Pancreas (tissue), 10 donors: ENCODE measurements at regions not wholly inside any gene's neighbourhood (a gene's known extent, or its start where the extent isn't known, plus 50 kb on each side); places are given as distances from the start of the nearest gene placed in this dataset.

ENCODE experiments used
- ATAC-seq, 4 donors: fragments of 200-7000 bp; cut with Tn5 transposase; one replicate each; pipeline versions ENCODE4 v1.8.0 to v1.9.1; 2020; ENCODE audit warnings: mild to moderate bottlenecking in 4 of 4, moderate library complexity in 4 of 4
- DNase-seq, 6 donors: peaks; one replicate each; pipeline ENCODE4 v3.0.0-alpha.2; 2020
- FAIRE-seq: peaks from 2 replicates; lab custom pipeline; 2012; peaks lifted over from hg19 to GRCh38; lab: Jason Lieb, UNC
- H3K27ac ChIP-seq, 4 donors: fragments of 200-600 bp; sonication (generic); 1 replicate in 3 of 4; 2 replicates in 1 of 4; pipeline versions ENCODE4 v1.5.0 to v1.8.0; 2020
- H3K27me3 ChIP-seq, 4 donors: fragments of 200-600 bp; one replicate each; pipeline ENCODE4 v1.8.0; 2021
- H3K36me3 ChIP-seq, 3 donors: fragments of 200-600 bp; sonication (generic) in 1 of 3; one replicate each; pipeline versions ENCODE4 v1.5.0 to v1.8.0; 2020 to 2021
- H3K4me1 ChIP-seq, 3 donors: fragments of 200-600 bp; one replicate each; pipeline ENCODE4 v1.8.0; 2021
- H3K4me3 ChIP-seq, 4 donors: fragments of 200-600 bp; sonication (generic) in 2 of 4; one replicate each; pipeline versions ENCODE4 v1.5.0 to v1.8.0; 2020 to 2021
- H3K9me3 ChIP-seq, 4 donors: fragments of 200-600 bp; one replicate each; pipeline ENCODE4 v1.8.0; 2021
- WGBS, 2 donors: extraction: QIAGEN DNeasy Blood & Tissue Kit; methylation state at CpG; one replicate each; pipeline ENCODE4 v1.1.7; 2013; 5-methylcytosine and 5-hydroxymethylcytosine counted together
- intact Hi-C, 3 donors: fragments of 100-400 bp; cut with DNase I; formaldehyde crosslinking; loops; one replicate each; pipeline versions ENCODE4 v1.11.1 to v1.14.2; 2022
- TF ChIP-seq, protein P1 (sequence below), 4 donors: fragments of 200-600 bp; sonication (generic) in 3 of 4; IDR thresholded peaks; one replicate each; pipeline versions ENCODE4 v1.5.0 to v1.8.0; 2021; ENCODE audit warnings: antibody characterized with exemption in 4 of 4
- donor health status: healthy with polysubstance abuse.
- donor health status: DM: no; HTN: no; CAD: no; lungs with moderate emphysema.
- donor health status: DM: no; HTN: no; CAD: no.
- donor health status: control.
- donor health status: control.
- donor health status: Bipolar disorder and iron deficiency.
- donor health status: DM: yes; HTN: yes; CAD: no.
- donor health status: DM: no; HTN: no; CAD: no.
- donor health status: DM: no; HTN: no; CAD: no.
- donor health status: DM: yes; HTN: yes; CAD: no.

- Histone ChIP-seq H3K36me3 (no peaks in the 10 kb centered on the region), H3K27ac (no peak overlapping the region), H3K4me3 (no peak overlapping the region), H3K4me1 (no peaks in the 10 kb centered on the region), H3K27me3 (peaks cover 0 to 14% (median 0%) of the 10 kb centered on the region in 4 donors), H3K9me3 (no peaks in the 10 kb centered on the region)
- 76 to 84% methylated on average over 1 of the region's 1 CpG for WGBS, 2 donors
- ATAC-seq (no peak), DNase-seq (no peak), FAIRE-seq (no peak)
- TF ChIP-seq, protein P1, sequence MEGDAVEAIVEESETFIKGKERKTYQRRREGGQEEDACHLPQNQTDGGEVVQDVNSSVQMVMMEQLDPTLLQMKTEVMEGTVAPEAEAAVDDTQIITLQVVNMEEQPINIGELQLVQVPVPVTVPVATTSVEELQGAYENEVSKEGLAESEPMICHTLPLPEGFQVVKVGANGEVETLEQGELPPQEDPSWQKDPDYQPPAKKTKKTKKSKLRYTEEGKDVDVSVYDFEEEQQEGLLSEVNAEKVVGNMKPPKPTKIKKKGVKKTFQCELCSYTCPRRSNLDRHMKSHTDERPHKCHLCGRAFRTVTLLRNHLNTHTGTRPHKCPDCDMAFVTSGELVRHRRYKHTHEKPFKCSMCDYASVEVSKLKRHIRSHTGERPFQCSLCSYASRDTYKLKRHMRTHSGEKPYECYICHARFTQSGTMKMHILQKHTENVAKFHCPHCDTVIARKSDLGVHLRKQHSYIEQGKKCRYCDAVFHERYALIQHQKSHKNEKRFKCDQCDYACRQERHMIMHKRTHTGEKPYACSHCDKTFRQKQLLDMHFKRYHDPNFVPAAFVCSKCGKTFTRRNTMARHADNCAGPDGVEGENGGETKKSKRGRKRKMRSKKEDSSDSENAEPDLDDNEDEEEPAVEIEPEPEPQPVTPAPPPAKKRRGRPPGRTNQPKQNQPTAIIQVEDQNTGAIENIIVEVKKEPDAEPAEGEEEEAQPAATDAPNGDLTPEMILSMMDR (IDR thresholded peaks at IDR 0.05) = no peak
- intact Hi-C loops = no loop called here
Measured at GRCh38 chrX:14164828-14165227, 135.1 kb upstream of the GEMIN8 start.

DNA sequence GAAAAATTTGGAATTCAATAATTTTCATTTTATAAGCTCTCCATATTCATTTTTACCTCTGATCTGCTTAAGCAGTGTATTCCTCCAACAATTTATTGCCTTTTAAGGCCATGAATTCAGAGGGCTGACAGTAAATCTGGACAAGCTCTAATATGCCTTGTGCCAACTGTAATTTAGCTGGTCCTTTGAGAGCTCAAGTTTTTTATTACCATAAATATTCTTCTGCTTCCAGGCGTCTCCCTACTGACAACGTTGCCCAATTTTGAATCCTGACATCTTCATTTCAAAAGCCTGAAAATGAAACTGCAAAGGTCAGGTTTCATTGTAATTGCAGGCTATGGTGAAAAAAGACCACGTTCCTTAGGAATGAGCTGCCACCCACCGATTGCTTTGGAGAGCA lies 95.8 kb upstream of the GEMIN8 start:
- FAIRE-seq (peak; percentile 9), DNase-seq (no peak), ATAC-seq (no peak)
- H3K4me1 ChIP-seq = no peaks in the 10 kb centered on the region
- TF ChIP-seq, protein P1 (IDR thresholded peaks at IDR 0.05) = no peak
- no peaks in the 10 kb centered on the region for H3K36me3 ChIP-seq
- intact Hi-C loops = no loop called here
- H3K27me3 ChIP-seq = peaks cover 0 to 5% (median 0%) of the 10 kb centered on the region in 4 donors
- H3K9me3 ChIP-seq = no peaks in the 10 kb centered on the region
- H3K27ac ChIP-seq = no peak overlapping the region
- H3K4me3 ChIP-seq = no peak overlapping the region
- 20 to 26% methylated on average over 4 of the region's 4 CpGs for WGBS, 2 donors

GRCh38 chrX:14124562-14124961 lies 94.9 kb upstream of the GEMIN8 start:
- DNase-seq (no peak), ATAC-seq (no peak), FAIRE-seq (peak; percentile 45)
- Histone ChIP-seq H3K4me1 (no peaks in the 10 kb centered on the region), H3K9me3 (no peaks in the 10 kb centered on the region), H3K27me3 (peaks cover 0 to 5% (median 0%) of the 10 kb centered on the region in 4 donors), H3K27ac (no peak overlapping the region), H3K36me3 (no peaks in the 10 kb centered on the region), H3K4me3 (no peak overlapping the region)
- 52 to 71% methylated on average over 5 of the region's 5 CpGs for WGBS, 2 donors
- intact Hi-C loops = no loop called here
- TF ChIP-seq, protein P1 (IDR thresholded peaks at IDR 0.05) = no peak

DNA sequence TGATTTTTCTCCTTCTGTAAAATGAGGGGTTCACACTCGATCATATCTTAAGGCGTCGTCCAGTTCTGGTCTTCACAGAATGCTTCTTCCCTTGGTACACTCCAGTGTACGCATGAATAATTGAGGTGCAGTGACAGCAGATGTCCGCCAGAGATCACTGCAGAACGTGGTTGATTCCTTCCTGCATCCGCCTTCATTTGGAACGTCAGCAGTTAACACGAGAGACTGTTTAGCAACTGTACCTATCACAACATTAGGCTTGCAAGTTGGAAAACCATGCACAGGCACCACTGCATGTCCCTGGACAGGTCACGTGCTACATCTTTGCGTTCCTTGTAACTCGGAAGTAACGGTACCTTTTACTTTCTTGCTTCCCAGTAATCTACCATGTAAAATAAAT lies 66.0 kb upstream of the GEMIN8 start:
- H3K27me3 ChIP-seq = peaks cover 0 to under 1% (median 0%) of the 10 kb centered on the region in 4 donors
- TF ChIP-seq, protein P1 (IDR thresholded peaks at IDR 0.05) = peak; percentile 18 to 62 (median 31)
- DNase-seq = peak in 4 of 6 donors; percentile 4 to 50 (median 22)
- intact Hi-C loops = loop anchor here in 1 of 3 donors (10.0 kb wide), 1 partner anchor 1049 kb away; no protein-coding TSS in a partner anchor
- WGBS, 2 donors = 9 to 11% methylated on average over 13 of the region's 13 CpGs
- ATAC-seq = peak; percentile 83 to 94 (median 90)
- H3K27ac ChIP-seq = no peak overlapping the region
- no peaks in the 10 kb centered on the region for H3K36me3 ChIP-seq
- H3K4me3 ChIP-seq = no peak overlapping the region
- no peaks in the 10 kb centered on the region for H3K4me1 ChIP-seq
- FAIRE-seq = peak; percentile 61
- H3K9me3 ChIP-seq = no peaks in the 10 kb centered on the region

DNA sequence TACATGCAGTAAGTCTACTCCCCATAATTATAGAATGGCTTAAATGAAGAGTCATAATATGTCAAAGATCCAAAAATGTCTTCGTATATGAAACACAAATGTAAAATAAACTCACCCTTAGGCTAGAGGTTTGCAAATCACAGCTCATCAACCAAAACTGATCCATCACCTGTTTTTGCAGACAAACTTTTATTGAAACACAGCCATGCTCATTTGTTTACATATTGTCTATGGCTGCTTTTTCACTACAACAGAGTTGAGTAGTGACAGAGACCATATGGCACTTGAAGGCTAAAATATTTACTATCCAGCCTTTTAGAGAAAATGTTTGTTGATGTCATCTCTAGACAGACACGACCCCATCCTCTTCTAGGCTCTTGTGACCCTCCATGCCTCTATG lies 64.5 kb upstream of the GEMIN8 start:
- intact Hi-C loops = loop anchor here in 1 of 3 donors (10.0 kb wide), 1 partner anchor 1051 kb away; no protein-coding TSS in a partner anchor
- no peaks in the 10 kb centered on the region for H3K4me1 ChIP-seq
- ATAC-seq (no peak), FAIRE-seq (no peak), DNase-seq (no peak)
- 31 to 47% methylated on average over 2 of the region's 2 CpGs for WGBS, 2 donors
- H3K4me3 ChIP-seq = no peak overlapping the region
- no peak overlapping the region for H3K27ac ChIP-seq
- H3K36me3 ChIP-seq = no peaks in the 10 kb centered on the region
- H3K27me3 ChIP-seq = peaks cover 0 to 4% (median 0%) of the 10 kb centered on the region in 4 donors
- TF ChIP-seq, protein P1 (IDR thresholded peaks at IDR 0.05) = no peak
- H3K9me3 ChIP-seq = no peaks in the 10 kb centered on the region
